ENCODE measurements at regions not wholly inside any gene's neighbourhood (a gene's known extent, or its start where the extent isn't known, plus 50 kb on each side); places are given as distances from the start of the nearest gene placed in this dataset.

DNA sequence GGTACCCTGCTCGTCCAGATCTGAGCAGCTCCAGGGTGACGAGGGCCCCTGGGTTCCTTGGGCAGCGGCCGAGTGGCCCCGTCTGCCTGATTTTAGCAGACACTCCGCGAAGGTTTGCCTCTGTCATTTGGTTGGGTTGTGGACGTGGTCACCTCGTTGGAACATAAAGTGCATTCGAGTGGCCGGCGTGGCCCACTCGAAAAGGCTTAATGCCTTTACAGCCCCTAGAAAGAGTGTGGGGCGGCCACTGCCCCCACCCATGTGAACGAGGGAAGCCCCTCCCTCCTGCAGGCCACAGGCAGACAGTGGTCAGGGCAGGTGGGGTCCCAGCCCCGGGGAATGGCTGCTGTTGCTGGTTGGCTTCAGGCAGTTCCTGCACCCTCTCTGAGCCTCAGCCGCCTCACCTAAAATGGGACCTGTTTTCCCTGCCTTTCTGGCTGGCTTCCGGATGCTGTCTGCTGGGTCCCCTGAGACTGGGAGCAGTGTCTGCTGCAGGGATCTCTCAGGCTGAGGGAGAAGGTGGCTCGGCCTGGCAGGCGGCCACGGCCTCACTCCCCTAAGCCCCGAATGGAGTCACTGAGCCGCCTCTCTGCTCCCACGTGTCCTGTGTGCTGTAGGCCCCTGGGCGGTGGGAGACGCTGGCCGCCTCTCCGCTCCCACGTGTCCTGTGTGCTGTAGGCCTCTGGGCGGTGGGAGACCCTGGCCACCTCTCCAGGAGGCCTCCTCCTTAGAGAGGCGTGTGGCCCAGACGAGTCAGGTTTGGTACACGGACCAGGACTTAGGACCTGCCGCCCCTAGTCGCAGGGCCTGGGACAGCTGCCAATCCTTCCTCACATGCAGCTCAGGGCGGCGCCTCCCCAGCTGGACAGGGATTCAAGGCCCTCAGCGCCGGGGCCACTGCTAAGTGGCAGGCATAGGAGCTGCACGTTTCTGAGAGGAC lies 233.0 kb downstream of the ERMARD start:
- no peak for TF ChIP-seq JUN (IDR thresholded peaks at IDR 0.05; ENCODE audit: borderline replicate concordance, insufficient read depth, insufficient read length, low read depth)
- no peak for TF ChIP-seq MYC (IDR thresholded peaks at IDR 0.05; ENCODE audit: low read depth, low read length)
- TF ChIP-seq, protein P1, sequence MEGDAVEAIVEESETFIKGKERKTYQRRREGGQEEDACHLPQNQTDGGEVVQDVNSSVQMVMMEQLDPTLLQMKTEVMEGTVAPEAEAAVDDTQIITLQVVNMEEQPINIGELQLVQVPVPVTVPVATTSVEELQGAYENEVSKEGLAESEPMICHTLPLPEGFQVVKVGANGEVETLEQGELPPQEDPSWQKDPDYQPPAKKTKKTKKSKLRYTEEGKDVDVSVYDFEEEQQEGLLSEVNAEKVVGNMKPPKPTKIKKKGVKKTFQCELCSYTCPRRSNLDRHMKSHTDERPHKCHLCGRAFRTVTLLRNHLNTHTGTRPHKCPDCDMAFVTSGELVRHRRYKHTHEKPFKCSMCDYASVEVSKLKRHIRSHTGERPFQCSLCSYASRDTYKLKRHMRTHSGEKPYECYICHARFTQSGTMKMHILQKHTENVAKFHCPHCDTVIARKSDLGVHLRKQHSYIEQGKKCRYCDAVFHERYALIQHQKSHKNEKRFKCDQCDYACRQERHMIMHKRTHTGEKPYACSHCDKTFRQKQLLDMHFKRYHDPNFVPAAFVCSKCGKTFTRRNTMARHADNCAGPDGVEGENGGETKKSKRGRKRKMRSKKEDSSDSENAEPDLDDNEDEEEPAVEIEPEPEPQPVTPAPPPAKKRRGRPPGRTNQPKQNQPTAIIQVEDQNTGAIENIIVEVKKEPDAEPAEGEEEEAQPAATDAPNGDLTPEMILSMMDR (IDR thresholded peaks at IDR 0.05; ENCODE audit: extremely low read depth in 1 of 2, insufficient read depth in 1 of 2, low read depth in 1 of 2, low read length in 2 of 2): no peak
